ENCODE measurements at regions not wholly inside any gene's neighbourhood (a gene's known extent, or its start where the extent isn't known, plus 50 kb on each side); places are given as distances from the start of the nearest gene placed in this dataset.

- TF ChIP-seq, protein P1, sequence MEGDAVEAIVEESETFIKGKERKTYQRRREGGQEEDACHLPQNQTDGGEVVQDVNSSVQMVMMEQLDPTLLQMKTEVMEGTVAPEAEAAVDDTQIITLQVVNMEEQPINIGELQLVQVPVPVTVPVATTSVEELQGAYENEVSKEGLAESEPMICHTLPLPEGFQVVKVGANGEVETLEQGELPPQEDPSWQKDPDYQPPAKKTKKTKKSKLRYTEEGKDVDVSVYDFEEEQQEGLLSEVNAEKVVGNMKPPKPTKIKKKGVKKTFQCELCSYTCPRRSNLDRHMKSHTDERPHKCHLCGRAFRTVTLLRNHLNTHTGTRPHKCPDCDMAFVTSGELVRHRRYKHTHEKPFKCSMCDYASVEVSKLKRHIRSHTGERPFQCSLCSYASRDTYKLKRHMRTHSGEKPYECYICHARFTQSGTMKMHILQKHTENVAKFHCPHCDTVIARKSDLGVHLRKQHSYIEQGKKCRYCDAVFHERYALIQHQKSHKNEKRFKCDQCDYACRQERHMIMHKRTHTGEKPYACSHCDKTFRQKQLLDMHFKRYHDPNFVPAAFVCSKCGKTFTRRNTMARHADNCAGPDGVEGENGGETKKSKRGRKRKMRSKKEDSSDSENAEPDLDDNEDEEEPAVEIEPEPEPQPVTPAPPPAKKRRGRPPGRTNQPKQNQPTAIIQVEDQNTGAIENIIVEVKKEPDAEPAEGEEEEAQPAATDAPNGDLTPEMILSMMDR (IDR thresholded peaks at IDR 0.05): no peak
- TF ChIP-seq POLR2A (IDR thresholded peaks at IDR 0.05): no peak
These were observed 134.2 kb upstream of the FRG1 start for GRCh38 chr4:189806506-189806905.
